Fibroblast of upper back skin (primary cell): ENCODE measurements at regions not wholly inside any gene's neighbourhood (a gene's known extent, or its start where the extent isn't known, plus 50 kb on each side); places are given as distances from the start of the nearest gene placed in this dataset.
"Not testable (repeated sequence)": the region's sequence is repeated elsewhere in the genome, so short reads cannot be mapped to it uniquely, and the experiment has no call there.

Source experiments
- DNase-seq: peaks from one replicate; pipeline ENCODE4 v3.0.0-alpha.2; 2013

DNA sequence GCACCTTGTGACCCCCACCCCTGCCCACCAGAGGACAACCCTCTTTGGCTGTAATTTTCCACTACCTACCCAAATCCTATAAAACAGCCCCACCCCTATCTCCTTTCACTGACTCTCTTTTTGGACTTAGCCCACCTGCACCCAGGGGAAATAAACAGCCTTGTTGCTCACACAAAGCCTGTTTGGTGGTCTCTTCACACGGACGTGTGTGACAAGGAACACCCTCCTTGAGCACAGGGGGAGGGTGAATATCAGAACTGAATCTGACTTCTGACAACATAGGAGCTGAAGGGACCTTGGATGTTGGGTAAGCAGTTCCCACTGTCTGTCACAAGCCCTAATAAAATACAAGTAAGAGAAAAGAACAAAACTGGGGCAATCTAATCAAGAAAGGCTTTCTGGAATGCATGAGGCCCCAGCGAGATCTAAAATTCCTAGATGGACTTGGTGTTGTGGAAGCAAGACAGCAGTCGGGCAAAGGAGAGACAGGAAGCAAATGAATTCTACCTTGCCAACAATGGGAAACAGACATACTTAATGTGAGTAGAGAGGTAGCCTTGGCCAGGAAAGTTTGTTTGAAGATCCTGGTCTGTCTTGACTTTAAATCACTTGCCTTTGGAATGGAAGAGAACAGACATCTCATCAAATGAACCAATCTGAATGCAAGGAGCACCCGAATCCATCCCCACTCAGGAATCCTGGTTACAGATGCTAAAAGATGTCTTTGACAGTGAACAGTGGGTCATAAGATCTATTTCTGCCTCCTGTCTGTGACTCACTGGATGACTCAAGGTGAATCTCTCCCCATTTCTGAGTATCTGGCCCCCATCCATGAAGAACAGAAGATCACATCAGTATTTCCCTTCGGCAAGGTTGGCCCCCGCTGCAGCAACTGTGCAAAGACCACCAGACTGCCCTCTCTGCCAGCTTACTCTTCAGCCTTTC is 53.3 kb downstream of the OLFML3 start:
- DNase-seq, result peak; percentile 93

DNA sequence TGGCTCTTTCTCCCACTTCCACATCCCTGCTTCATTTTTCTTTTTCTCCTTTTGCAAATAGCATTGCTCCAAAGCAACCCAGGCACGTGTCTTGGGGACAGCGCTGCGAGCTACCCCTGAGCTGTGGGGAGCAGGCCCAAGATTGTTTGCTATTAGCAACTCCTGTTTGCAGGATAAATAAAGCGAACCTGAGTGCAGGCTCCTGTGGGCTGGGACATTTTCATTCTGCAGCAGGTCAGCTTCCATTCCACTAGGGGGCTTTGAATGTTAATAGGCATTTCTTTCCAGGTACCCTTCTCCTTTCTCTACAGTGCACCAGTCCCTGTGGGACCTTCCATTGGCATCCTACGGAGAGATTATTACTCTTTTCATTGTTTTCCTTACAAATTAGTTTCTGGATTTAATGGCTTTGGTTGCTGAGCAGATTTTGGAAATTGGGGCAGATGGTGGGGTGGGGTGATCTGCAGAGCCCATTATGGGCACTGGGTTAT is 54.0 kb downstream of the OLFML3 start:
- peak; percentile 33 for DNase-seq

DNA sequence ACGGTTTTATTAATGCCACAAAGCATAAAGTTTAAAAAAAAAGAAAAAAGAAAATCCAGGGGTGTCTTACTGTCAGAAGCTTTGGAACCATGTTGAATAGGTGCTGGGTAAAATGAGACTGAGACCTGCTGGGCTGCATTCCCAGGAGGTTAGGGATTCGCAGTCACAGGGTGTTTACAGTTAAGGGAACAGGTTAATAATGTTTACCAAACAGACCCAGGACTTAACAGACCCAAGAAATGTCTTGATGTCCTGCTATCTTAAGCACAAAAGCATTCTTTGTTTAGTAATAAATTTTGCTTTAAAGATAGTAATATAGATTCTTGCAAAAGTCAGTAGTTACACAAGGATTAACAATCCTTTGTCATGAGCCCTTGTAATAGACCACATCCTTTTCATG is 54.7 kb downstream of the OLFML3 start:
- DNase-seq, result no peak

DNA sequence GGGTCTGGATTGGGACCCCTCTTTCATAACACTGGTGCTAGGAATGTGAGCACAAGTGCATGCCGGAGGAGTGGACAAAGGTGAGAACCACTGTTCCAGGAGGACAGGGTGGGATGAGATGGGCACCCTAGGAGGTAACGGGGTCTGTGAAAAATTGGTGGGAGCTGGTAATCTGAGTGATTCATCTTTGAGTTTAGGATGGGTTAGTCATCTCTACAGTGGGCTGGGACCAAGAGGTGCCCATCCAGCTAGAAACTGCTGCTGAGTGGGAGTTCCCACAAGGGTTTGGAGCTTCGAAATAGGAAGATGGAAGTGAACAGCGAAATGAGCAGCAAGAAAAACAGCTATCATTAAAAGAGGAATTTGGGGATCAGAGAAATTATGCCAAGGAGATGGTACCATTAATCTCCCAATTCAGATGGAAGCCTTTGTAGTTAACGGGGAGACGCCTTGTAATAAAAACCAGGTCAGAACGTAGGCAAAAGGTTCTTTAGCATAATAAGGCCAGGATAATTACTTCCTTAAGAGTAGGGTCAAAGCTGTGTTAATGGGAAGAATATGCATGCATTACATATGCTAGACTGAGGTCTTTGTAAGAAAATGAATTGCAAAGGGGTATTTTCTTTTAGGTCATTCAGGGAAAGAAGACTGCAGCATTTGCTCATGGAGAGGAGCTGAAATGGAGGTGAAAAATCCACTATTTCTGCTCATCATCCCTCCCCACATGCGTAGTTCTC is 55.5 kb downstream of the OLFML3 start:
- no peak for DNase-seq

DNA sequence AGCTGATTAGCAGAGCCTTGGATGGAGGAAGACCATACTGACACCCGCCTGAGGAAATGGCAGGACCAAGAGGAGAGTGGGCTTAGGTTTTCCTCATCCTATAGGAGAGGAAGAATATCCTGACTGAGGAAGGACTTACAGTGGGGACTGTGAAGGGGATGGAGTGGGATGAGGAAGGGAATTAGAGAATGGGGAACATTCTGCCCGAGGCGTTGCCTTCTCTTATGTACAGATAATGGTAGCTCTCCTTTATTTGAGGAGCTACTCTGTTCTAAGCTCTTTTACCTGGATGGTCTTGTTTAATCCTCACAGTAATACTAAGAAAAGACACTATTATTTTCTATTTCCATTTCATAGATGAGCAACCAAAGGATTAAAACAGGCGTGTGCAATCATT is 56.0 kb downstream of the OLFML3 start:
- DNase-seq, result no peak

DNA sequence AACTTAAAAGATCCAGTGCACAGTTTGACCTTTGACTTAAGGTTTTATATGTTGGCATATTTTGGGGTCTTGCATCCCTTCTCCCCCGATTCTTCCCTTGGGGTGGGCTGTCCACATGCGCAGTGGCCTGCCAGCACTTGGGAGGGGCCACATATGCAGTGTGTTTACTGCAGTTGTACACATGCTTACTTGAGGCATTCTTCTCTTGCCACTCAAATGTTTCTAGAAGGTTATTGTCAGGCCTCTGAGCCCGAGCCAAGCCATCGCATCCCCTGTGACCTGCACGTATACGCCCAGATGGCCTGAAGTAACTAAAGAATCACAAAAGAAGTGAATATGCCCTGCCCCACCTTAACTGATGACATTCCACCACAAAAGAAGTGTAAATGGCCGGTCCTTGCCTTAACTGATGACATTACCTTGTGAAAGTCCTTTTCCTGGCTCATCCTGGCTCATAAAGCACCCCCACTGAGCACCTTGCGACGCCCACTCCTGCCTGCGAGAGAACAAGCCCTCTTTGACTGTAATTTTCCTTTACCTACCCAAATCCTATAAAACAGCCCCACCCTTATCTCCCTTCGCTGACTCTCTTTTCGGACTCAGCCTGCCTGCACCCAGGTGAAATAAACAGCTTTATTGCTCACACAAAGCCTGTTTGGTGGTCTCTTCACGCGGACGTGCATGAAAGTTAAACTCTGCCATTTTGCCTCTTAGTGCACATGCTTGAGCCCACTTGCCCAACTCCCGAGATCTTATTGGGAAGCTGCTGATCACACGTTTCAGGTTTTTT is 57.8 kb downstream of the OLFML3 start:
- DNase-seq, result not testable (repeated sequence)

DNA sequence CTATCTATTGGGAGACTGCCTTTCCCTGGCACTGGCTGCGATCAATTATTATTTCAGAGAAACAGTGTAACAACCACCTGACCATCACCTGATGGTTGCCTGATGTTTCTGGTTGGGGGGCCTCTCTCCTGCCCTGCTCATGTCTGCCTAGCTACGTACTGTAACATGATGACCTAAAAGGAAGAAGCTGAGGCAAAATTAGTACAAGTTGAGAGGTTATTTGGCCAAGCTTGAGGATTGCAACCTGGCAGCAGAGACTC is 58.3 kb downstream of the OLFML3 start:
- no peak for DNase-seq

DNA sequence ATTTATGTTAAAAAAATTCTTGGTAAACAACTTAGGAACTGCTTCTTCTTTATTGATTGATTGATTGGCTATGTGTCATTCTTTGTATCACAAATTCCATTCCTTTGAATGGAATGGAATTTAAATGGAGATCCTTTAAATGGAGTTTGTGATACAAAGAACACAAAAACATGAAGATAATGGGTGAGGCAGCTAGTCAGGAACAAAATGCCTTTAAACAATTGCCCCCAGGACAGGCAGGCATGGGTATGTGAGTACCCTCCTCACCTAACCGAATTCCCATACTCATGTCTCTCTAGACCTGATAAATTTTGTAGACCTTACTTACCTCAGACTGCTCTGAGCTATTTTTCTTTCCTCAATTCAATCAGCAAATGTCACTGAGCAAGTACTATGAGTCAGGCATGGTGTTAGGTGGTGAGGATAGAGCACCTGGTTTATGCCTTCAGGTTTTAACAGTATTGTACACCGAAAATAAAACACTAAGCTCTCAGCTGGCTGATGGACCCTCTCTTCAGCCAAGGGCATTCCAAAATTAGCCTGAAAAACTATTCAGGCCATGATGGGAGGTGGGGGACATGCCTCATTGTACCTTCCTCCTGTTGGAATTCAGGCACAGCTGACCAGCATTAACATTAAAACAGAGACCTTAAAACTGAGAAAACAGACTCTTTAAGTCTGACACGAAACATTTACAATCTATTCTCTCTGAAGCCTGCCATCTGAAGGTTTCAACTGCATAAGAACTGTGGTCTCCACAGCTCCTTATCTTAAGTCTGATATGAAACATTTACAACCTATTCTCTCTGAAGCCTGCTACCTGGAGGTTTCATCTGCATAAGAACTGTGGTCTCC is 58.9 kb downstream of the OLFML3 start:
- DNase-seq, result no peak
